K562 (cell line): ENCODE measurements at regions not wholly inside any gene's neighbourhood (a gene's known extent, or its start where the extent isn't known, plus 50 kb on each side); places are given as distances from the start of the nearest gene placed in this dataset.

Experiments
- BRD4 ChIP-seq: fragments of 200-600 bp; sonication (generic); IDR thresholded peaks from 2 replicates; pipeline ENCODE4 v1.6.1; 2017; ENCODE audit warnings: inconsistent platforms
- EP300 ChIP-seq: IDR thresholded peaks from 2 replicates; pipeline ENCODE4 v1.6.1; 2012; ENCODE audit warnings: low read length, improper control_type of control experiment
- POLR2AphosphoS5 ChIP-seq: IDR thresholded peaks from 2 replicates; pipeline ENCODE4 v1.6.1; 2011; ENCODE audit warnings: mild to moderate bottlenecking, low read depth, low read length, moderate library complexity; ENCODE audit not compliant: control insufficient read depth, insufficient read depth
- TEAD4 ChIP-seq, 2 experiments: sonication (generic) in 1 of 2; formaldehyde crosslinking in 1 of 2; IDR thresholded peaks; 2 replicates each; pipeline versions ENCODE4 v1.6.1 to v1.8.0; 2012 to 2022; ENCODE audit warnings: borderline replicate concordance in 1 of 2, inconsistent platforms in 1 of 2, low read length in 1 of 2, mild to moderate bottlenecking in 1 of 2, missing genetic modification reagents in 1 of 2
- USF2 ChIP-seq: sonication (generic); formaldehyde crosslinking; IDR thresholded peaks from 2 replicates; pipeline ENCODE4 v1.5.0; 2020; ENCODE audit warnings: missing genetic modification reagents
- ZFPM2 ChIP-seq: fragments of 250-450 bp; sonication (Bioruptor Pico); IDR thresholded peaks from 2 replicates; pipeline ENCODE4 v1.5.1; 2022; ENCODE audit warnings: mild to moderate bottlenecking
- ZNF639 ChIP-seq, 2 experiments: fragments of 200-800 bp in 1 of 2; sonication (Bioruptor generic) in 1 of 2; sonication (generic) in 1 of 2; formaldehyde crosslinking in 1 of 2; IDR thresholded peaks in 1 of 2; conservative IDR thresholded peaks in 1 of 2; 2 replicates each; pipeline versions ENCODE4 v1.5.0 to v1.6.1; 2016 to 2020; ENCODE audit warnings: missing compliant biosample characterization in 1 of 2, missing genetic modification characterization in 1 of 2, missing genetic modification reagents in 1 of 2
- TF ChIP-seq, protein P1 (sequence below), 2 experiments: fragments of 450-650 bp; IDR thresholded peaks; 2 replicates each; pipeline ENCODE4 v1.6.1; 2016; ENCODE audit warnings: mild to moderate bottlenecking in 2 of 2, borderline replicate concordance in 1 of 2, low read depth in 1 of 2, moderate library complexity in 1 of 2
- TF ChIP-seq, protein P2 (sequence below), 3 experiments: IDR thresholded peaks in 2 of 3; conservative IDR thresholded peaks in 1 of 3; 2 replicates each; pipeline ENCODE4 v1.5.1; 2011 to 2012; ENCODE audit warnings: low read length in 3 of 3, mild to moderate bottlenecking in 3 of 3, control low read depth in 2 of 3, improper control_type of control experiment in 1 of 3, inconsistent platforms in 1 of 3, low read depth in 1 of 3, mixed read lengths in 1 of 3, moderate library complexity in 1 of 3; ENCODE audit not compliant: insufficient read depth in 2 of 3
- TF ChIP-seq, protein P3 (sequence below): fragments of 250-450 bp; sonication (Bioruptor Pico); IDR thresholded peaks from 2 replicates; pipeline ENCODE4 v1.6.1; 2021; ENCODE audit warnings: mild to moderate bottlenecking

GRCh38 chr12:38139456-38139855 is 177.1 kb upstream of the ALG10B start:
- TF ChIP-seq, protein P1, sequence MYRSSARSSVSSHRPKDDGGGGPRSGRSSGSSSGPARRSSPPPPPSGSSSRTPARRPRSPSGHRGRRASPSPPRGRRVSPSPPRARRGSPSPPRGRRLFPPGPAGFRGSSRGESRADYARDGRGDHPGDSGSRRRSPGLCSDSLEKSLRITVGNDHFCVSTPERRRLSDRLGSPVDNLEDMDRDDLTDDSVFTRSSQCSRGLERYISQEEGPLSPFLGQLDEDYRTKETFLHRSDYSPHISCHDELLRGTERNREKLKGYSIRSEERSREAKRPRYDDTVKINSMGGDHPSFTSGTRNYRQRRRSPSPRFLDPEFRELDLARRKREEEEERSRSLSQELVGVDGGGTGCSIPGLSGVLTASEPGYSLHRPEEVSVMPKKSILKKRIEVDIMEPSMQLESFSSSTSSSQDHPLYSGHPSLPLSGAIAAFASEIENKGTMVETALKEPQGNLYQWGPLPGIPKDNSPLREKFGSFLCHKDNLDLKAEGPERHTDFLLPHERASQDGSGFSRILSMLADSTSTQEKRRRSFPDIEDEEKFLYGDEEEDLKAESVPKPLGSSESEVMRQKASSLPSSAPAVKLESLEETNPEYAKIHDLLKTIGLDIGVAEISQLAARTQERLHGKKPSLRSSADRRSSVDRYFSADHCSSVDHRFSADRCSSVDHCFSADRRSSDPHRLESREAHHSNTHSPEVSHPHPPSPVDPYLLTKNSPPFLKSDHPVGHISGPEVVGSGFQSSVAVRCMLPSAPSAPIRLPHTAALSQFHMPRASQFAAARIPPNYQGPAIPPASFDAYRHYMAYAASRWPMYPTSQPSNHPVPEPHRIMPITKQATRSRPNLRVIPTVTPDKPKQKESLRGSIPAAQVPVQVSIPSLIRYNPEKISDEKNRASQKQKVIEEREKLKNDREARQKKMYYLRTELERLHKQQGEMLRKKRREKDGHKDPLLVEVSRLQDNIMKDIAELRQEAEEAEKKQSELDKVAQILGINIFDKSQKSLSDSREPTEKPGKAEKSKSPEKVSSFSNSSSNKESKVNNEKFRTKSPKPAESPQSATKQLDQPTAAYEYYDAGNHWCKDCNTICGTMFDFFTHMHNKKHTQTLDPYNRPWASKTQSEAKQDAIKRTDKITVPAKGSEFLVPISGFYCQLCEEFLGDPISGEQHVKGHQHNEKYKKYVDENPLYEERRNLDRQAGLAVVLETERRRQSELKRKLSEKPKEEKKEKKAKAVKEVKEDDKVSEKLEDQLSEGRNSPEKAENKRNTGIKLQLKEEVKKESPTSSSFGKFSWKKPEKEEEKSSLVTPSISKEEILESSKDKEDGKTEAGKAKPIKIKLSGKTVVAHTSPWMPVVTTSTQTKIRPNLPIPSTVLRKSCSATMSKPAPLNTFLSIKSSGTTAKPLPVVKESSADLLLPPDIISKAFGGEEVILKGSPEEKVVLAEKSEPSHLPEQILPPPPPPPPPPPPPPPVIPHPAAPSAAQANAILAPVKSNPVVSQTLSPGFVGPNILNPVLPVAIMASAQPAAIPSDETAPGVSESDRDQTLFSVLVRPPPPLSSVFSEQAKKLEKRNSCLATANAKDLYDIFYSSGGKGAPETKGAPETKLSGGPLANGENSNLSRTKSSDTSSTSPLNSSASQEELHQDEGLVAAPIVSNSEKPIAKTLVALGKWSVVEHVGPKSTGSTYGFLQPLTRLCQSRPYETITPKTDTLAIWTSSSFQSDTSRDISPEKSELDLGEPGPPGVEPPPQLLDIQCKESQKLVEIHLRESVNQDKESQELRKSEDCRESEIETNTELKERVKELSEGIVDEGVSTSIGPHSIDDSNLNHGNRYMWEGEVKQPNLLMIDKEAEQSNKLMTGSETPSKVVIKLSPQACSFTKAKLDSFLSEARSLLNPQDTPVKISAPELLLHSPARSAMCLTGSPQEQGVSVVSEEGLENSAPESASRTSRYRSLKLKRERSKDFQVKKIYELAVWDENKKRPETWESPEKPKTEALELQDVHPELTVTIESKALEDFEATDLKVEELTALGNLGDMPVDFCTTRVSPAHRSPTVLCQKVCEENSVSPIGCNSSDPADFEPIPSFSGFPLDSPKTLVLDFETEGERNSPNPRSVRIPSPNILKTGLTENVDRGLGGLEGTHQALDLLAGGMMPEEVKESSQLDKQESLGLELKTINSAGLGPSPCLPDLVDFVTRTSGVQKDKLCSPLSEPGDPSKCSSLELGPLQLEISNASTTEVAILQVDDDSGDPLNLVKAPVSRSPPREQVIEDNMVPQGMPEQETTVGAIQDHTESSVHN (IDR thresholded peaks at IDR 0.05; ENCODE audit: borderline replicate concordance in 1 of 2, low read depth in 1 of 2), result no peak
- TF ChIP-seq USF2 (CRISPR knock-in tag), result no peak
- TF ChIP-seq, protein P2, sequence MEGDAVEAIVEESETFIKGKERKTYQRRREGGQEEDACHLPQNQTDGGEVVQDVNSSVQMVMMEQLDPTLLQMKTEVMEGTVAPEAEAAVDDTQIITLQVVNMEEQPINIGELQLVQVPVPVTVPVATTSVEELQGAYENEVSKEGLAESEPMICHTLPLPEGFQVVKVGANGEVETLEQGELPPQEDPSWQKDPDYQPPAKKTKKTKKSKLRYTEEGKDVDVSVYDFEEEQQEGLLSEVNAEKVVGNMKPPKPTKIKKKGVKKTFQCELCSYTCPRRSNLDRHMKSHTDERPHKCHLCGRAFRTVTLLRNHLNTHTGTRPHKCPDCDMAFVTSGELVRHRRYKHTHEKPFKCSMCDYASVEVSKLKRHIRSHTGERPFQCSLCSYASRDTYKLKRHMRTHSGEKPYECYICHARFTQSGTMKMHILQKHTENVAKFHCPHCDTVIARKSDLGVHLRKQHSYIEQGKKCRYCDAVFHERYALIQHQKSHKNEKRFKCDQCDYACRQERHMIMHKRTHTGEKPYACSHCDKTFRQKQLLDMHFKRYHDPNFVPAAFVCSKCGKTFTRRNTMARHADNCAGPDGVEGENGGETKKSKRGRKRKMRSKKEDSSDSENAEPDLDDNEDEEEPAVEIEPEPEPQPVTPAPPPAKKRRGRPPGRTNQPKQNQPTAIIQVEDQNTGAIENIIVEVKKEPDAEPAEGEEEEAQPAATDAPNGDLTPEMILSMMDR (IDR thresholded peaks at IDR 0.05 in 2 of 3, conservative IDR thresholded peaks at IDR 0.05 in 1 of 3; ENCODE audit: insufficient read depth in 2 of 3, low read depth in 1 of 3, low read length in 3 of 3), result no peak
- no peak for TF ChIP-seq TEAD4 (IDR thresholded peaks at IDR 0.05; ENCODE audit: low read length)
- no peak for TF ChIP-seq TEAD4 (CRISPR knock-in tag; IDR thresholded peaks at IDR 0.05; ENCODE audit: borderline replicate concordance)
- TF ChIP-seq POLR2AphosphoS5, result no peak
- TF ChIP-seq ZFPM2 (CRISPR knock-in tag), result no peak
- no peak for TF ChIP-seq ZNF639 (CRISPR knock-in tag; conservative IDR thresholded peaks at IDR 0.05 in 1 of 2, IDR thresholded peaks at IDR 0.05 in 1 of 2)
- TF ChIP-seq BRD4, result no peak
- TF ChIP-seq EP300, result no peak
- TF ChIP-seq, protein P3, sequence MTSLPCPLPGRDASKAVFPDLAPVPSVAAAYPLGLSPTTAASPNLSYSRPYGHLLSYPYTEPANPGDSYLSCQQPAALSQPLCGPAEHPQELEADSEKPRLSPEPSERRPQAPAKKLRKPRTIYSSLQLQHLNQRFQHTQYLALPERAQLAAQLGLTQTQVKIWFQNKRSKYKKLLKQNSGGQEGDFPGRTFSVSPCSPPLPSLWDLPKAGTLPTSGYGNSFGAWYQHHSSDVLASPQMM, result no peak
